ENCODE measurements at regions not wholly inside any gene's neighbourhood (a gene's known extent, or its start where the extent isn't known, plus 50 kb on each side); places are given as distances from the start of the nearest gene placed in this dataset.

DNA sequence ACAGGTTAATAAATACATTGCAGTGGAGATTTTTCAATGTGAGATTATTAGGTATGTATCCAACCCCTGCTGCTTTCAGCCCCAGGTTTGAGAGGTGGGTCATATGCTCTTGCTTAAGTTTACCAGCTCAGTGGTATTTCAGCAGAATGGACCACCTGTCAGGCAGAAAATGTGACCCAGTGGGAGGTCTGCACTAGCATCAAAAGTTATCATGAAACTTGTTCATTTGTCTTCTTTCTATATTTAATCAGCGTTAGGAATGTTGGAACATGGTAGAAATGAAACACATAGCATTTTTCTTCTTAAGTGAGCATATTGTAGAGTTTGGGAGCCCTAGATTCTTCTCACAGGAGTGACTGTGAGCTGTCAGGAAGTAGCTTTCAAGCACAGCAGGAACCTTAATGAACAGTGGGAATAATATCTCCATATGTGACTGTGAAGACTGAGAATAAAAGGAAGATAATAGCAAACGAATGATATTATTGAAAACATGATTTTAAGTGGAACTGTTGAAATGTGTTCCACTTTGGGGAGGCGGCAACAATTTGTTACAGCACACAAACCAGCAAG lies 596.9 kb upstream of the CDH6 start:
- TF ChIP-seq POLR2AphosphoS5 (IDR thresholded peaks at IDR 0.05; ENCODE audit: low read depth) = no peak
- TF ChIP-seq, protein P1, sequence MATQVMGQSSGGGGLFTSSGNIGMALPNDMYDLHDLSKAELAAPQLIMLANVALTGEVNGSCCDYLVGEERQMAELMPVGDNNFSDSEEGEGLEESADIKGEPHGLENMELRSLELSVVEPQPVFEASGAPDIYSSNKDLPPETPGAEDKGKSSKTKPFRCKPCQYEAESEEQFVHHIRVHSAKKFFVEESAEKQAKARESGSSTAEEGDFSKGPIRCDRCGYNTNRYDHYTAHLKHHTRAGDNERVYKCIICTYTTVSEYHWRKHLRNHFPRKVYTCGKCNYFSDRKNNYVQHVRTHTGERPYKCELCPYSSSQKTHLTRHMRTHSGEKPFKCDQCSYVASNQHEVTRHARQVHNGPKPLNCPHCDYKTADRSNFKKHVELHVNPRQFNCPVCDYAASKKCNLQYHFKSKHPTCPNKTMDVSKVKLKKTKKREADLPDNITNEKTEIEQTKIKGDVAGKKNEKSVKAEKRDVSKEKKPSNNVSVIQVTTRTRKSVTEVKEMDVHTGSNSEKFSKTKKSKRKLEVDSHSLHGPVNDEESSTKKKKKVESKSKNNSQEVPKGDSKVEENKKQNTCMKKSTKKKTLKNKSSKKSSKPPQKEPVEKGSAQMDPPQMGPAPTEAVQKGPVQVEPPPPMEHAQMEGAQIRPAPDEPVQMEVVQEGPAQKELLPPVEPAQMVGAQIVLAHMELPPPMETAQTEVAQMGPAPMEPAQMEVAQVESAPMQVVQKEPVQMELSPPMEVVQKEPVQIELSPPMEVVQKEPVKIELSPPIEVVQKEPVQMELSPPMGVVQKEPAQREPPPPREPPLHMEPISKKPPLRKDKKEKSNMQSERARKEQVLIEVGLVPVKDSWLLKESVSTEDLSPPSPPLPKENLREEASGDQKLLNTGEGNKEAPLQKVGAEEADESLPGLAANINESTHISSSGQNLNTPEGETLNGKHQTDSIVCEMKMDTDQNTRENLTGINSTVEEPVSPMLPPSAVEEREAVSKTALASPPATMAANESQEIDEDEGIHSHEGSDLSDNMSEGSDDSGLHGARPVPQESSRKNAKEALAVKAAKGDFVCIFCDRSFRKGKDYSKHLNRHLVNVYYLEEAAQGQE (IDR thresholded peaks at IDR 0.05; ENCODE audit: unreplicated experiment) = no peak
- TF ChIP-seq EZH2 (IDR thresholded peaks at IDR 0.05; ENCODE audit: low read depth, unreplicated experiment) = no peak

Data from GM23338 (cell line).